Neural cell (in vitro differentiated cells): ENCODE measurements at regions not wholly inside any gene's neighbourhood (a gene's known extent, or its start where the extent isn't known, plus 50 kb on each side); places are given as distances from the start of the nearest gene placed in this dataset.

Experiments used
- H2AFZ ChIP-seq: fragments of 200-600, 300-800 bp; sonication (generic), shearing (Covaris generic); 2 replicates; pipeline ENCODE4 v1.6.0; 2014; ENCODE audit warnings: low read depth, mild to moderate bottlenecking, antibody characterized with exemption, low read length, moderate library complexity
- H3F3A ChIP-seq: fragments of 200-600 bp; shearing (Covaris generic); 2 replicates; pipeline ENCODE4 v1.6.1; 2016; ENCODE audit warnings: mild to moderate bottlenecking, moderate library complexity, mixed read lengths, antibody characterized with exemption, low read length; ENCODE audit not compliant: insufficient read depth, poor library complexity, severe bottlenecking
- H3K27ac ChIP-seq: fragments of 200-600, 300-800 bp; sonication (generic), shearing (Covaris generic); 2 replicates; pipeline ENCODE4 v1.5.1; 2014; ENCODE audit warnings: mild to moderate bottlenecking, low read length, moderate library complexity
- H3K27me3 ChIP-seq: fragments of 300-800, 200-600 bp; sonication (generic), shearing (Covaris generic); 2 replicates; pipeline ENCODE4 v1.6.0; 2014; ENCODE audit warnings: mild to moderate bottlenecking, low read depth, low read length, moderate library complexity; ENCODE audit not compliant: insufficient read depth
- H3K36me3 ChIP-seq: fragments of 300-800, 200-600 bp; sonication (generic), shearing (Covaris generic); 2 replicates; pipeline ENCODE4 v1.5.1; 2014; ENCODE audit warnings: mild to moderate bottlenecking, antibody characterized with exemption, low read length, moderate library complexity; ENCODE audit not compliant: insufficient read depth
- H3K4me2 ChIP-seq: fragments of 300-800, 200-600 bp; sonication (generic), shearing (Covaris generic); 2 replicates; pipeline ENCODE4 v1.6.0; 2014; ENCODE audit warnings: mild to moderate bottlenecking, low read length
- H3K4me3 ChIP-seq: fragments of 300-800, 200-600 bp; sonication (generic), shearing (Covaris generic); 2 replicates; pipeline ENCODE4 v1.5.1; 2014; ENCODE audit warnings: mild to moderate bottlenecking, low read length, moderate library complexity
- H3K79me2 ChIP-seq: fragments of 200-600 bp; shearing (Covaris generic); replicated peaks from 2 replicates; pipeline ENCODE4 v1.6.0; 2014; ENCODE audit warnings: mild to moderate bottlenecking, low read length, moderate library complexity; ENCODE audit not compliant: insufficient read depth
- H3K9ac ChIP-seq: fragments of 300-800, 200-600 bp; sonication (generic), shearing (Covaris generic); 2 replicates; pipeline ENCODE4 v1.6.1; 2016; ENCODE audit warnings: mild to moderate bottlenecking, low read length, mixed read lengths
- H3K9me2 ChIP-seq: fragments of 200-600 bp; shearing (Covaris generic); 2 replicates; pipeline ENCODE4 v1.6.1; 2016; ENCODE audit warnings: mild to moderate bottlenecking, low read length, mixed read lengths; ENCODE audit not compliant: insufficient read depth
- H3K9me3 ChIP-seq: fragments of 200-600, 300-800 bp; sonication (generic), shearing (Covaris generic); 2 replicates; pipeline ENCODE4 v1.6.1; 2016; ENCODE audit warnings: mild to moderate bottlenecking, mixed run types, low read length, moderate library complexity, mixed read lengths
- H4K20me1 ChIP-seq: fragments of 200-600 bp; shearing (Covaris generic); 2 replicates; pipeline ENCODE4 v1.6.1; 2016; ENCODE audit warnings: mild to moderate bottlenecking, mixed run types; ENCODE audit not compliant: insufficient read depth
- EP300 ChIP-seq: fragments of 450-650 bp; conservative IDR thresholded peaks from 2 replicates; pipeline ENCODE4 v1.6.1; 2014; ENCODE audit warnings: antibody characterized with exemption, mild to moderate bottlenecking, moderate library complexity; ENCODE audit not compliant: poor library complexity, severe bottlenecking
- EZH2 ChIP-seq: fragments of 200-600, 300-800 bp; shearing (Covaris generic), sonication (generic); IDR thresholded peaks from 2 replicates; pipeline ENCODE4 v1.6.1; 2014; ENCODE audit warnings: antibody characterized with exemption, low read length, borderline replicate concordance, mild to moderate bottlenecking; ENCODE audit not compliant: insufficient read depth, poor library complexity, severe bottlenecking
- MXI1 ChIP-seq: fragments of 450-650 bp; conservative IDR thresholded peaks from 2 replicates; pipeline ENCODE4 v1.6.1; 2014; ENCODE audit warnings: antibody characterized with exemption, mild to moderate bottlenecking; ENCODE audit not compliant: poor library complexity, severe bottlenecking
- POLR2AphosphoS5 ChIP-seq: IDR thresholded peaks from 2 replicates; pipeline ENCODE4 v1.6.1; 2012
- RAD21 ChIP-seq: fragments of 450-650 bp; conservative IDR thresholded peaks from 2 replicates; pipeline ENCODE4 v1.6.1; 2014; ENCODE audit warnings: antibody characterized with exemption, mild to moderate bottlenecking, moderate library complexity
- SMC3 ChIP-seq: fragments of 450-650 bp; conservative IDR thresholded peaks from 2 replicates; pipeline ENCODE4 v1.6.1; 2014; ENCODE audit warnings: antibody characterized with exemption, mild to moderate bottlenecking, moderate library complexity; ENCODE audit not compliant: poor library complexity
- TAF1 ChIP-seq: IDR thresholded peaks from 2 replicates; pipeline ENCODE4 v1.6.1; 2012; ENCODE audit warnings: low read depth
- TF ChIP-seq, protein P1 (sequence below): fragments of 450-650 bp; IDR thresholded peaks from 2 replicates; pipeline ENCODE4 v1.5.1; 2014; ENCODE audit warnings: antibody characterized with exemption, mild to moderate bottlenecking, moderate library complexity; ENCODE audit not compliant: poor library complexity, severe bottlenecking
- TF ChIP-seq, protein P2 (sequence below): IDR thresholded peaks from 2 replicates; pipeline ENCODE4 v1.6.1; 2012; ENCODE audit warnings: borderline replicate concordance

DNA sequence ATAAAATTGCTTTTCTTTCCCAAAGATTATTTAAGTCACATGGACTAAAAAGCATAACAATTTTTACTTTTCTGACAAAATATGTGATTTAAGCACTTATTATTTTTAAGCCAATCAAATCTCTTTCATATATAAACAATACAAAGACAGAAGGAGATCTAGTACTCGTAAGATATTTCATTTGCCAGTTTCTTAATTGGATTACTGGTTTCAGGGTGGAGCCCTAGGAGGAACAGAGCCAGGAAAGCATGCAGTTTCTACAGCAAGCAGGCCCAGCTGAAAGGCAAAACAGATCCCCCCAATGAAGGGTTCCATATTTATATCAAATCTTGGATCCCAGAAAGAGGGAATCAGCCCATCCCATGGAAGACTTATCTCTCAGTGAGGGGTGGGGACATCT, 177.0 kb downstream of the KIF18A start:
- no peak for TF ChIP-seq EP300
- no peak for TF ChIP-seq POLR2AphosphoS5
- TF ChIP-seq RAD21: no peak
- TF ChIP-seq, protein P1, sequence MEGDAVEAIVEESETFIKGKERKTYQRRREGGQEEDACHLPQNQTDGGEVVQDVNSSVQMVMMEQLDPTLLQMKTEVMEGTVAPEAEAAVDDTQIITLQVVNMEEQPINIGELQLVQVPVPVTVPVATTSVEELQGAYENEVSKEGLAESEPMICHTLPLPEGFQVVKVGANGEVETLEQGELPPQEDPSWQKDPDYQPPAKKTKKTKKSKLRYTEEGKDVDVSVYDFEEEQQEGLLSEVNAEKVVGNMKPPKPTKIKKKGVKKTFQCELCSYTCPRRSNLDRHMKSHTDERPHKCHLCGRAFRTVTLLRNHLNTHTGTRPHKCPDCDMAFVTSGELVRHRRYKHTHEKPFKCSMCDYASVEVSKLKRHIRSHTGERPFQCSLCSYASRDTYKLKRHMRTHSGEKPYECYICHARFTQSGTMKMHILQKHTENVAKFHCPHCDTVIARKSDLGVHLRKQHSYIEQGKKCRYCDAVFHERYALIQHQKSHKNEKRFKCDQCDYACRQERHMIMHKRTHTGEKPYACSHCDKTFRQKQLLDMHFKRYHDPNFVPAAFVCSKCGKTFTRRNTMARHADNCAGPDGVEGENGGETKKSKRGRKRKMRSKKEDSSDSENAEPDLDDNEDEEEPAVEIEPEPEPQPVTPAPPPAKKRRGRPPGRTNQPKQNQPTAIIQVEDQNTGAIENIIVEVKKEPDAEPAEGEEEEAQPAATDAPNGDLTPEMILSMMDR: no peak
- no peak for TF ChIP-seq TAF1
- TF ChIP-seq MXI1: no peak
- TF ChIP-seq, protein P2, sequence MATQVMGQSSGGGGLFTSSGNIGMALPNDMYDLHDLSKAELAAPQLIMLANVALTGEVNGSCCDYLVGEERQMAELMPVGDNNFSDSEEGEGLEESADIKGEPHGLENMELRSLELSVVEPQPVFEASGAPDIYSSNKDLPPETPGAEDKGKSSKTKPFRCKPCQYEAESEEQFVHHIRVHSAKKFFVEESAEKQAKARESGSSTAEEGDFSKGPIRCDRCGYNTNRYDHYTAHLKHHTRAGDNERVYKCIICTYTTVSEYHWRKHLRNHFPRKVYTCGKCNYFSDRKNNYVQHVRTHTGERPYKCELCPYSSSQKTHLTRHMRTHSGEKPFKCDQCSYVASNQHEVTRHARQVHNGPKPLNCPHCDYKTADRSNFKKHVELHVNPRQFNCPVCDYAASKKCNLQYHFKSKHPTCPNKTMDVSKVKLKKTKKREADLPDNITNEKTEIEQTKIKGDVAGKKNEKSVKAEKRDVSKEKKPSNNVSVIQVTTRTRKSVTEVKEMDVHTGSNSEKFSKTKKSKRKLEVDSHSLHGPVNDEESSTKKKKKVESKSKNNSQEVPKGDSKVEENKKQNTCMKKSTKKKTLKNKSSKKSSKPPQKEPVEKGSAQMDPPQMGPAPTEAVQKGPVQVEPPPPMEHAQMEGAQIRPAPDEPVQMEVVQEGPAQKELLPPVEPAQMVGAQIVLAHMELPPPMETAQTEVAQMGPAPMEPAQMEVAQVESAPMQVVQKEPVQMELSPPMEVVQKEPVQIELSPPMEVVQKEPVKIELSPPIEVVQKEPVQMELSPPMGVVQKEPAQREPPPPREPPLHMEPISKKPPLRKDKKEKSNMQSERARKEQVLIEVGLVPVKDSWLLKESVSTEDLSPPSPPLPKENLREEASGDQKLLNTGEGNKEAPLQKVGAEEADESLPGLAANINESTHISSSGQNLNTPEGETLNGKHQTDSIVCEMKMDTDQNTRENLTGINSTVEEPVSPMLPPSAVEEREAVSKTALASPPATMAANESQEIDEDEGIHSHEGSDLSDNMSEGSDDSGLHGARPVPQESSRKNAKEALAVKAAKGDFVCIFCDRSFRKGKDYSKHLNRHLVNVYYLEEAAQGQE: no peak
- no peak for TF ChIP-seq EZH2
- no peak for TF ChIP-seq SMC3
- Histone ChIP-seq H3K9ac (no peak overlapping the region), H3K79me2 (no peaks in the 10 kb centered on the region), H3K4me2 (no peak overlapping the region), H3K4me3 (no peak overlapping the region), H4K20me1 (no peaks in the 10 kb centered on the region), H3K27me3 (no peaks in the 10 kb centered on the region), H3K27ac (no peak overlapping the region), H2AFZ (no peak overlapping the region), H3K9me2 (no peaks in the 10 kb centered on the region), H3F3A (no peaks in the 10 kb centered on the region), H3K9me3 (no peaks in the 10 kb centered on the region), H3K36me3 (no peaks in the 10 kb centered on the region)

DNA sequence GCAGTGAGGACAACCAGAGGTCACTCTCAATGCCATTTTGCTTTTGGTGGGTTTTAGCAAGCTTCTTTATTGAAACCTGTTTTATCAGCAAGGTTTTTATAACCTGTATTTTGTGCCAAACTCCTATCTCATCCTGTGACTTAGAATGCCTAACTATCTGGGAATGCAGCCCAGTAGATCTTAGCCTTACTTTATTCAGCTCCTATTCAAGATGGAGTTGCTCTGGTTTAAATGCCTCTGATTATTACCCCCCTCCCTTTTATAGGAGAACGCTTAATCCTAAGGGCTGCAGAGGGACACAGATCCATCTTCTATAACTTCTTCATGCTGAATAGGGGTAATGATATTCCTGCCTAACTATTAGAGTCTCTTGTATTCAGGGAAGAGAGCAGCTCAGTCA, 179.1 kb downstream of the KIF18A start:
- H3K9ac ChIP-seq: no peak overlapping the region
- H3K27me3 ChIP-seq: no peaks in the 10 kb centered on the region
- no peaks in the 10 kb centered on the region for H3K9me2 ChIP-seq
- no peaks in the 10 kb centered on the region for H3F3A ChIP-seq
- no peaks in the 10 kb centered on the region for H3K79me2 ChIP-seq
- H3K4me3 ChIP-seq: no peak overlapping the region
- H3K9me3 ChIP-seq: no peaks in the 10 kb centered on the region
- no peak overlapping the region for H3K4me2 ChIP-seq
- H3K36me3 ChIP-seq: no peaks in the 10 kb centered on the region
- no peaks in the 10 kb centered on the region for H4K20me1 ChIP-seq
- no peak overlapping the region for H2AFZ ChIP-seq
- TF ChIP-seq SMC3 (no peak), POLR2AphosphoS5 (no peak), RAD21 (no peak), MXI1 (no peak), TAF1 (no peak), EZH2 (no peak), EP300 (no peak)
- TF ChIP-seq, protein P2: no peak
- TF ChIP-seq, protein P1: no peak
- no peak overlapping the region for H3K27ac ChIP-seq
